Body of pancreas (tissue), 4 donors: ENCODE measurements at regions not wholly inside any gene's neighbourhood (a gene's known extent, or its start where the extent isn't known, plus 50 kb on each side); places are given as distances from the start of the nearest gene placed in this dataset.
"Not testable (repeated sequence)": the region's sequence is repeated elsewhere in the genome, so short reads cannot be mapped to it uniquely, and the experiment has no call there.

Source experiments
- ATAC-seq: fragments of 150-250 bp; one replicate; pipeline ENCODE4 v1.9.1; 2016
- DNase-seq, 4 donors: peaks; one replicate each; pipeline ENCODE4 v3.0.0-alpha.2; 2019
- H3K27ac ChIP-seq, 4 donors: fragments of 200-600 bp; sonication (generic); 1 replicate in 3 of 4; 2 replicates in 1 of 4; pipeline versions ENCODE4 v1.5.1 to v1.6.1; 2016 to 2019; ENCODE audit warnings: mild to moderate bottlenecking in 1 of 4, mixed read lengths in 1 of 4, moderate library complexity in 1 of 4
- H3K27me3 ChIP-seq, 2 donors: fragments of 200-600 bp; sonication (generic); one replicate each; pipeline ENCODE4 v1.6.0; 2016; ENCODE audit warnings: mild to moderate bottlenecking in 1 of 2
- H3K36me3 ChIP-seq, 2 donors: fragments of 200-600 bp; sonication (generic); replicated peaks in 1 of 2; 2 replicates each; pipeline ENCODE4 v1.5.1; 2016; ENCODE audit warnings: low read depth in 2 of 2; ENCODE audit not compliant: insufficient read depth in 1 of 2
- H3K4me1 ChIP-seq: fragments of 200-600 bp; sonication (generic); one replicate; pipeline ENCODE4 v1.6.0; 2016
- H3K4me3 ChIP-seq, 2 donors: fragments of 200-600 bp; sonication (generic); 1 replicate in 1 of 2; 2 replicates in 1 of 2; pipeline ENCODE4 v1.5.1; 2016 to 2019
- H3K9me3 ChIP-seq, 3 donors: fragments of 200-600 bp; sonication (generic); 1 replicate in 2 of 3; 2 replicates in 1 of 3; pipeline ENCODE4 v1.5.1; 2016
- POLR2A ChIP-seq, 3 donors: fragments of 450-650 bp; IDR thresholded peaks; one replicate each; pipeline ENCODE4 v1.6.1; 2016; ENCODE audit warnings: antibody characterized with exemption in 3 of 3, mild to moderate bottlenecking in 2 of 3
- WGBS, 2 donors: methylation state at CpG; one replicate each; pipeline ENCODE4 v1.1.5; 2017; 5-methylcytosine and 5-hydroxymethylcytosine counted together
- intact Hi-C: fragments of 100-400 bp; cut with DNase I; formaldehyde crosslinking; loops from one replicate; pipeline ENCODE4 v1.15.1; 2023
- TF ChIP-seq, protein P1 (sequence below), 7 experiments: fragments of 450-650 bp in 4 of 7; fragments of 200-600 bp in 3 of 7; sonication (generic) in 3 of 7; IDR thresholded peaks; one replicate each; pipeline ENCODE4 v1.5.1; 2016 to 2019; ENCODE audit warnings: antibody characterized with exemption in 7 of 7

DNA sequence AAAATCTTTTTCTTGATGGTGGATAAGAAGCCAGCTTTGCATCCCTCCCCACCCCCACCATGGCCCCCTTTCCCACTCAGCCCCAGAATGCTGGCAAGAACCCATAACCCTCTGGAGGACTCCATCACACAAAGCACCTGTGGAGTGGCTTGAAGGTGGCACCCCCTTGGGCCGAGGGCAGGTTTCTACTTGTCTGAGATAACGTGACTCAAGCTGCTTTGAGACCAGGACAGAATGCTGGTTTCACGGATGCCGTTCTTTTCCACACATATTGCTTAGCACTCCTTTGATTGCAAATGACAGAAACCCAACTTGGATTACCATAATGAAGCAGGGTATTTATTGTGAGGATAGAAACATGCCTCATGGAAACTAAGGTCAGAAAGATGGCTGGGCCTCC is 82.2 kb downstream of the LACC1 start:
- Histone ChIP-seq H3K36me3 (no peaks in the 10 kb centered on the region), H3K9me3 (no peaks in the 10 kb centered on the region), H3K27ac (no peak overlapping the region), H3K27me3 (no peaks in the 10 kb centered on the region), H3K4me1 (no peaks in the 10 kb centered on the region), H3K4me3 (no peak overlapping the region)
- TF ChIP-seq POLR2A (IDR thresholded peaks at IDR 0.05): no peak
- TF ChIP-seq, protein P1, sequence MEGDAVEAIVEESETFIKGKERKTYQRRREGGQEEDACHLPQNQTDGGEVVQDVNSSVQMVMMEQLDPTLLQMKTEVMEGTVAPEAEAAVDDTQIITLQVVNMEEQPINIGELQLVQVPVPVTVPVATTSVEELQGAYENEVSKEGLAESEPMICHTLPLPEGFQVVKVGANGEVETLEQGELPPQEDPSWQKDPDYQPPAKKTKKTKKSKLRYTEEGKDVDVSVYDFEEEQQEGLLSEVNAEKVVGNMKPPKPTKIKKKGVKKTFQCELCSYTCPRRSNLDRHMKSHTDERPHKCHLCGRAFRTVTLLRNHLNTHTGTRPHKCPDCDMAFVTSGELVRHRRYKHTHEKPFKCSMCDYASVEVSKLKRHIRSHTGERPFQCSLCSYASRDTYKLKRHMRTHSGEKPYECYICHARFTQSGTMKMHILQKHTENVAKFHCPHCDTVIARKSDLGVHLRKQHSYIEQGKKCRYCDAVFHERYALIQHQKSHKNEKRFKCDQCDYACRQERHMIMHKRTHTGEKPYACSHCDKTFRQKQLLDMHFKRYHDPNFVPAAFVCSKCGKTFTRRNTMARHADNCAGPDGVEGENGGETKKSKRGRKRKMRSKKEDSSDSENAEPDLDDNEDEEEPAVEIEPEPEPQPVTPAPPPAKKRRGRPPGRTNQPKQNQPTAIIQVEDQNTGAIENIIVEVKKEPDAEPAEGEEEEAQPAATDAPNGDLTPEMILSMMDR (IDR thresholded peaks at IDR 0.05): no peak
- 80% methylated on average over 4 of the region's 4 CpGs for WGBS, 2 donors
- no peak for DNase-seq
- intact Hi-C loops: no loop called here
- ATAC-seq: no peak

DNA sequence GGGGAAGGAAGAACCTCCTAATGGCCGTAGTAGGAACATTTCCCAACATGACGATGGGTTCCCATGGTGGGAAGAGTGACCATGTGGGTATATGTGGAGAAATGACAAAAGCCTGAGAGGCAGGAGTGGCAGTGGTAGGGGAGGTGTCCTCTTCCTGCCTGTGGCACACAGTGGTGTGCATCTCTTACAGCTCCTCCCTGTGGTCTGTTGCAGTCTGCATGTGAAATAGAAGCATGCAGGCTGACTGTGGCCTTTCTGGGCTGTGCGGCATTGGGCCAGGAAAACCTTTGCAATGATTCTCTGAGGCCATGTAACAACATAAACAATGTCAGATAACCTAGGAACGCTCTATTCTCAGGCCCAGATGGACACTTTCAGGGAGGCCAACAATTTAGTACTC is 84.0 kb downstream of the LACC1 start:
- Histone ChIP-seq H3K36me3 (no peaks in the 10 kb centered on the region), H3K27ac (no peak overlapping the region), H3K4me3 (no peak overlapping the region), H3K9me3 (no peaks in the 10 kb centered on the region), H3K27me3 (no peaks in the 10 kb centered on the region), H3K4me1 (no peaks in the 10 kb centered on the region)
- TF ChIP-seq POLR2A (IDR thresholded peaks at IDR 0.05): no peak
- TF ChIP-seq, protein P1 (IDR thresholded peaks at IDR 0.05): no peak
- intact Hi-C loops: no loop called here
- DNase-seq (no peak), ATAC-seq (no peak)
- 83% methylated on average over 4 of the region's 4 CpGs for WGBS, 2 donors

DNA sequence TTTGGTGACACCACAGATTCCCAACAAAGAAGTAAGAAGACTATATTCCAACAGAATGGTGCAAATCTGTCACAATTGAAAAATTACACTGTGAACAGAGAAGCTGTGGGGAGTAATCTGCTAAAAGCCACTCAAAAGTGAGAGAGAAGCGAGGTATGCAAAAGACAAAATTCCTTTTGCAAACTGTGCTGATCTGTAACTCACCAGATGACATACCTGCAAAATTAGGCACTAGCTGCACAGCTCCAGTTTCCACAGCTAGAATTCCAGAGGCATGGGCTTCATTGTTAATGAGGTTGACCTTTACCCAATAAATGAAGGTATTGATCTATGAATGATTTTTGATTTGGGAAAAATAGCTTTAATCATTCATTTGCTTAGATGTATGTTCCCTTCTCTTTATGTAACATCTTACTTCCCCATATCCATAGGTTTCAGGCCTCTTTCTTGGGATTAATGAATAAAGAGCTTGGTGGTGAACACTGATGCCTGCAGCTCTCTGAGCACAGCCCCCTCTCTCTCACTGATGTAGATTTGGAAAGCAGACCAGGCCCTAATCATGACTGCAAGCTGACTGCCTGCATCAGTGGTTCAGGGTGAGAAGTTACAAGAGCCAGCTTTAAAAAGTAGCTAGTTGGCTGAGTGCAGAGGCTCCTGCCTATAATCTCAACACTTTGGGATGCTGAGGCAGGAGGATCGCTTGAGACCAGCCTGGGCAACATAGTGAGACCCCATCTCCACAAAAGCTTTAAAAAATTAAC is 85.2 kb downstream of the LACC1 start:
- Histone ChIP-seq H3K9me3 (no peaks in the 10 kb centered on the region), H3K36me3 (no peaks in the 10 kb centered on the region), H3K27ac (no peak overlapping the region), H3K4me1 (no peaks in the 10 kb centered on the region), H3K27me3 (no peaks in the 10 kb centered on the region), H3K4me3 (no peak overlapping the region)
- DNase-seq: no peak
- WGBS, 2 donors: 84 to 91% methylated on average over 2 of the region's 2 CpGs
- no peak for ATAC-seq
- intact Hi-C loops: no loop called here
- no peak for TF ChIP-seq POLR2A (IDR thresholded peaks at IDR 0.05)
- TF ChIP-seq, protein P1 (IDR thresholded peaks at IDR 0.05): no peak

DNA sequence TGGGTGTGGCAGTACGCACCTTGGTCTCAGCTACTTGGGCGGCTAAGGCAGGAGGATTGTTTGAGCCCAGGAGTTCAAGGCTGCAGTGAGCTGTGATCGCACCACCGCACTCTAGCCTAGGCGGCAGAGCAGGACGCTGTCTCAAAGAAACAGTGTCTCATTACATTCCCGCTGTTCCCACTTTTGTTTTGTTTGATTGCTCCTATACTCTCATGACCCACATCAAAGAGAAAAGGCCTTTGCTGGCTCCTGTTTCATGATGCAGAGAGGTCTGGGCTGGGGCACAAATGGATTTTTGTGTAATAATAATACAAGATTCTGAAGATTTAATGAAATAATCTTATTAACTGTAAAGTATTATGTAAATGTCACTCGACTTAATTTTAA is 85.7 kb downstream of the LACC1 start:
- Histone ChIP-seq H3K4me1 (no peaks in the 10 kb centered on the region), H3K36me3 (no peaks in the 10 kb centered on the region), H3K9me3 (no peaks in the 10 kb centered on the region), H3K27ac (no peak overlapping the region), H3K27me3 (no peaks in the 10 kb centered on the region), H3K4me3 (no peak overlapping the region)
- no peak for DNase-seq
- WGBS, 2 donors: 86 to 93% methylated on average over 8 of the region's 8 CpGs
- intact Hi-C loops: no loop called here
- no peak for TF ChIP-seq POLR2A (IDR thresholded peaks at IDR 0.05)
- TF ChIP-seq, protein P1 (IDR thresholded peaks at IDR 0.05): no peak
- ATAC-seq: no peak

DNA sequence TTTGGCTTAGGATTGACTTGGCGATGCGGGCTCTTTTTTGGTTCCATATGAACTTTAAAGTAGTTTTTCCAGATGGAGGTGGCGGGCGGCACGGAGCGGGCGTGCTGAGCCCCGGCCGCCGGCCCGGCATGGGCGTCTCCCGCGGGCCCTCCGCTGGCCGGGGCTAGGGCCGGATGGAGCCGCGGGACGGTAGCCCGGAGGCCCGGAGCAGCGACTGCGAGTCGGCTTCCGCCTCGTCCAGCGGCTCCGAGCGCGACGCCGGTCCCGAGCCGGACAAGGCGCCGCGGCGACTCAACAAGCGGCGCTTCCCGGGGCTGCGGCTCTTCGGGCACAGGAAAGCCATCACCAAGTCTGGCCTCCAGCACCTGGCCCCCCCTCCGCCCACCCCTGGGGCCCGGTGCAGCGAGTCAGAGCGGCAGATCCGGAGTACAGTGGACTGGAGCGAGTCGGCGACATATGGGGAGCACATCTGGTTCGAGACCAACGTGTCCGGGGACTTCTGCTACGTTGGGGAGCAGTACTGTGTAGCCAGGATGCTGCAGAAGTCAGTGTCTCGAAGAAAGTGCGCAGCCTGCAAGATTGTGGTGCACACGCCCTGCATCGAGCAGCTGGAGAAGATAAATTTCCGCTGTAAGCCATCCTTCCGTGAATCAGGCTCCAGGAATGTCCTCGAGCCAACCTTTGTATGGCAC is 88.7 kb downstream of the LACC1 start:
- DNase-seq, H3K4me3 ChIP-seq, H3K4me1 ChIP-seq, H3K27ac ChIP-seq, H3K36me3 ChIP-seq, intact Hi-C loops, H3K9me3 ChIP-seq, ATAC-seq, H3K27me3 ChIP-seq: not testable (repeated sequence)
- WGBS, 2 donors: 83 to 85% methylated on average over 9 to 32 of the region's 63 CpGs

DNA sequence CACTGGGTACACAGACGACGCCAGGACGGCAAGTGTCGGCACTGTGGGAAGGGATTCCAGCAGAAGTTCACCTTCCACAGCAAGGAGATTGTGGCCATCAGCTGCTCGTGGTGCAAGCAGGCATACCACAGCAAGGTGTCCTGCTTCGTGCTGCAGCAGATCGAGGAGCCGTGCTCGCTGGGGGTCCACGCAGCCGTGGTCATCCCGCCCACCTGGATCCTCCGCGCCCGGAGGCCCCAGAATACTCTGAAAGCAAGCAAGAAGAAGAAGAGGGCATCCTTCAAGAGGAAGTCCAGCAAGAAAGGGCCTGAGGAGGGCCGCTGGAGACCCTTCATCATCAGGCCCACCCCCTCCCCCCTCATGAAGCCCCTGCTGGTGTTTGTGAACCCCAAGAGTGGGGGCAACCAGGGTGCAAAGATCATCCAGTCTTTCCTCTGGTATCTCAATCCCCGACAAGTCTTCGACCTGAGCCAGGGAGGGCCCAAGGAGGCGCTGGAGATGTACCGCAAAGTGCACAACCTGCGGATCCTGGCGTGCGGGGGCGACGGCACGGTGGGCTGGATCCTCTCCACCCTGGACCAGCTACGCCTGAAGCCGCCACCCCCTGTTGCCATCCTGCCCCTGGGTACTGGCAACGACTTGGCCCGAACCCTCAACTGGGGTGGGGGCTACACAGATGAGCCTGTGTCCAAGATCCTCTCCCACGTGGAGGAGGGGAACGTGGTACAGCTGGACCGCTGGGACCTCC is 89.4 kb downstream of the LACC1 start:
- H3K4me3 ChIP-seq, H3K27ac ChIP-seq, H3K4me1 ChIP-seq, H3K36me3 ChIP-seq, ATAC-seq, DNase-seq, intact Hi-C loops, H3K27me3 ChIP-seq, H3K9me3 ChIP-seq: not testable (repeated sequence)
- WGBS, 2 donors: 87 to 93% methylated on average over 9 to 33 of the region's 33 CpGs

DNA sequence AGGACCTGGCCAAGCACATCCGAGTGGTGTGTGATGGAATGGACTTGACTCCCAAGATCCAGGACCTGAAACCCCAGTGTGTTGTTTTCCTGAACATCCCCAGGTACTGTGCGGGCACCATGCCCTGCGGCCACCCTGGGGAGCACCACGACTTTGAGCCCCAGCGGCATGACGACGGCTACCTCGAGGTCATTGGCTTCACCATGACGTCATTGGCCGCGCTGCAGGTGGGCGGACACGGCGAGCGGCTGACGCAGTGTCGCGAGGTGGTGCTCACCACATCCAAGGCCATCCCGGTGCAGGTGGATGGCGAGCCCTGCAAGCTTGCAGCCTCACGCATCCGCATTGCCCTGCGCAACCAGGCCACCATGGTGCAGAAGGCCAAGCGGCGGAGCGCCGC is 90.2 kb downstream of the LACC1 start:
- H3K27ac ChIP-seq, H3K4me1 ChIP-seq, ATAC-seq, intact Hi-C loops, H3K4me3 ChIP-seq, H3K9me3 ChIP-seq, H3K36me3 ChIP-seq, H3K27me3 ChIP-seq, DNase-seq: not testable (repeated sequence)
- WGBS, 2 donors: 90 to 93% methylated on average over 7 to 27 of the region's 27 CpGs
